ENCODE measurements at regions not wholly inside any gene's neighbourhood (a gene's known extent, or its start where the extent isn't known, plus 50 kb on each side); places are given as distances from the start of the nearest gene placed in this dataset.
A peak's percentile ranks its signal among the peaks of the same experiment; 100 is the strongest.

- DNase-seq (ENCODE audit: low spot score) = no peak
Observed at GRCh38 chr20:24257171-24257570, 212.3 kb upstream of the SYNDIG1 start.

DNA sequence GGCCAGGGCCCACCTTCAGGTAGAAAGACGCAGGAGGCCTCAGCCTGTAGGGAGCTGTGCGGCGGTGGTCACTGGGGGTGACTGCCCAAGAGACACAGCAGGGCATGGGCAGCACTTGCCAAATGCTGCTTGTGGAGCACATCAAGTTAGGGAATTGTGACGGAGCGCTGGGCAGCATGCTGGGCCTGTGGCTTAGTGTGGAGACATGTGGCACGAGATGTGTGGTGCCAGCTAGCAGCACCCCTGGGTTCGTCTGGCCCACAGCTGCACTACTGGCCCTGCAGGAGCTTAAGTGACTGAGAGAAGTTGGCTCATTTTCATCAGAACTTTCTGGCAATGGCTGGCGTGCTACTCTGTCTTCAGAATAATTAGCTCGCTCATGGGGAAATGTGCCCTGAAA is 213.1 kb upstream of the SYNDIG1 start:
- DNase-seq (ENCODE audit: low spot score) = no peak

- DNase-seq (ENCODE audit: low spot score) = no peak
Observed at GRCh38 chr20:24254480-24254879, 214.9 kb upstream of the SYNDIG1 start.

DNA sequence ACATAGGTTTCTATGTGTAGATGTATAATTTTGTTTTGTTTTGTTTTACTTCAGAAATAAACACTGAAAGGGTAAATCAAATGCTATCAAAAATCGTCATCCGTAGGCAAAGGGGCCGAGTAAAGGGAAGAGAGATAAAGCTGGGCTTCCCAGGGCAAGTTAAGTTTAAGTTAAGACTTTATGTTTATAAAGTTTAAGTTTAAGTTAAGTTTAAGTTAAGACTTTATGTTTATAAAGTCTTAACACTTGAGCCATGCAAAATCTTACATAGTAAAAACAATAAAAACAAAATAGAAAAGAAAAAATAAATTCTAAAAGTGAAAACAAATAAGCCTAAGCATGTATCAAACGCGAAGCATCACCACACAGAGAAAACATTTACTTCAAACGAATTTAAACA is 216.1 kb upstream of the SYNDIG1 start:
- no peak for DNase-seq (ENCODE audit: low spot score)

DNA sequence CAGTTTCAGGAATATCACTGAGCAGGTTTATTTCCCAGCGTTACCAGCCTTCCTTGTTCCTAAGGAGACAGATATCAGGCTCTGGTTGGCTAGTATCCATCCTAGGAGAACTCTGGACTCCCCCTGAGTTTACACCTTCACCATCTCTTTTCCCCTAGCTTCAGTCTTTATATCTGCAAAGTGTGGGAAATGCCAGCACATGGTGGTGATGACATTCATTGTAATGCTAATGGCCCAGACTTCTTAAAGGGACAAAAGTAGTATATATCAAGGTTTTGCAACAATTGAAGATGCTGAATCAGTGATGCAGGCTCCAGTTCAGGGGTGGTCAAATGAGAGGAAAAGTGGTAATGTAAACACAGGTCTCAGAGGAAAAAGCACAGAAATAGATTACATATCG is 224.3 kb upstream of the SYNDIG1 start:
- no peak for DNase-seq (ENCODE audit: low spot score)

GRCh38 chr20:24242763-24243162 is 226.7 kb upstream of the SYNDIG1 start:
- DNase-seq (ENCODE audit: low spot score) = no peak

DNA sequence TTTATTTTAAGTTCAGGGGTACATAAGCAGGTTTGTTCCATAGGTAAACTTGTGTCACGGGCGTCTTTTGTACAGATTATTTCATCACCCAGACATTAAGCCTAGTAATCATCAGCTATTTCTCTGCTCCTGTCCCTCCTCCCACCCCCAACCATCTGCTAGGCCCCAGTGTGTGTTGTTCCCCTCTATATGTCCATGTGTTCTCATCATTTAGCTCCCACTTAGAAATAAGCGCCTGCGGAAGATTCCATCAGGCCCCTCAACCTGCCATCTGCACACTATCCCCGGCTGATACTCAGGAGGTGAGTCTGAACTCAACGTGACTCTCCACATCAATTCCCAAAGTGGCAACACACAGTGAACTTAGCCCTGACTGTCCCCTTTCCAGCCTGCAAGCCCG is 228.0 kb upstream of the SYNDIG1 start:
- DNase-seq (ENCODE audit: low spot score) = no peak

GRCh38 chr20:24236963-24237362 is 232.5 kb upstream of the SYNDIG1 start:
- no peak for DNase-seq (ENCODE audit: low spot score)

- no peak for DNase-seq (ENCODE audit: low spot score)
Observed at GRCh38 chr20:24236201-24236600, 233.2 kb upstream of the SYNDIG1 start.

- no peak for DNase-seq (ENCODE audit: low spot score)
Observed at GRCh38 chr20:24235296-24236175, 233.9 kb upstream of the SYNDIG1 start.

DNA sequence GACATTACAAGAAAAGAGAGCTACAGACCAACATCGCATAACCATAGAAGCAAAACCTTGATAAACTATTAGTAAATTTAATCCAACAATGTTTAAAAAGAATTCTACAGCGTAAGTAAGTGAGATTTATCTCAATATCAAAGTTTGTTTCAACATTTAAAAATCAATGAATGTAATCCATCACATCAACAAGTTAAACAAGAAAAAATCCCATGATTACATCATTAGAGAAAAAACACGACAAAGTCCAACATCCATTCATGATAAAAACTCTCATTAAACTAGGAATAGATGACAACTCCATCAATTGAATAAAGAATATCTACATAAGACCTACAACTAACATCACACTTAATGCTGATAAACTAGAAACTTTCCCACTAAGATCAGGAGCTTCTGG is 239.0 kb upstream of the GGTLC1 start:
- DNase-seq (ENCODE audit: low spot score) = no peak

DNA sequence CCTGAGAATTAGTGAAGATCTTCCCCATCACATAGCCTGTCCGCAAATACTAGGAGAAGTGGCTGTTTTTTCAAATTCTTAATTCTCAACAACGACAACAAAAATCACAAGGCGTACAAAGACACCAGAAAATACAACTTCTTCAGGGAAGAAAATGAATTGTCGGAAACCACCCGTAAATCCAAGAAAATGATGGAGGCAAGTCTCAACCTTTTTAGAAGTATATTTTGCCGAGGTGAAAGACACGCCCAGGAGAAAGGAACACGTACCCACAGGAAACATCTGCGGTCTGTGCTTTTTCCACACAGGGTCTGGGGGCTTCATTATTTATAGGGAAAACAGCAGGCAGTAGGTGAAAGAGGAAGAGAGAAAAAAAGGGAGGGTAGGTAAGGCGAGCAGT is 223.9 kb upstream of the GGTLC1 start:
- DNase-seq (ENCODE audit: low spot score) = no peak

- DNase-seq (ENCODE audit: low spot score) = no peak
Observed at GRCh38 chr20:24211972-24212371, 223.4 kb upstream of the GGTLC1 start.

DNA sequence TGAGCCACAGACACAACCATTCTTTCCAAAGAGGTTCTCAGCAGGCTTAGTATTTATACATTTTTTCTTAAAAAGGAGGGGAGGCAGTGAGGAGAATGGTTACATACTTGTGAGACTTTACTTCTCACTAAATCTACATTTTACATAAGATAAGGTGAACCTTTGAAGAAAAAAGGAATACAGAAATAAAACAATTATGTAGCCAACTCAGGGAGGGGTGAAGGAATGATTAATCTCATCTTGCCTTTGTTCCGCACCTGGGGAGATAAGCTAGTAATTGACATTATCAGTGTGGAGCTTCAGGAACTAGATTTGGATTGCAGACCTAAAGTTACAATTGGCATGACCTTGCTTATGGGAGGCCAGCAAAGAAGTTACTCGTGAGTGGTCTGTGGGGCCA is 221.8 kb upstream of the GGTLC1 start:
- DNase-seq (ENCODE audit: low spot score) = no peak

DNA sequence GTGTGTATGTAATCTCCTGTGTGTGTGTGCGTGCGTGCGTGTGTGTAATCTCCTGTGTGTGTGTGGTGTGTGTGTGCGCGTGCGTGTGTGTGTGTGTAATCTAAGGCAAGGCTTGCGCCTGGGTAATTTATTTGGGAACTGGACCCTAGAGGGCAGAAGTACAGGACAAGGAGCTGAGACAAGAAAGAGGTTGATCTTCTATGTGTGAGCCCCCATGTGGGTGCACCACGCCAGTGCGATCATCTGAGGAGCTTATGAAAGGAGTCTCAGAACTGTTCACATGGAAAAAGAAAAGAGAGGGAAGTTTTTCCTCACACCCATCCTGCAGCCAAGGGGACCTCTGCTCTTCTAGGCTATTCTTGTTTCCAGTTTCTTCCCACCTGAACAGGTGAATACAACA is 220.1 kb upstream of the GGTLC1 start:
- DNase-seq (ENCODE audit: low spot score) = peak; percentile 5

GRCh38 chr20:24207803-24208300 is 219.3 kb upstream of the GGTLC1 start:
- DNase-seq (ENCODE audit: low spot score) = no peak

DNA sequence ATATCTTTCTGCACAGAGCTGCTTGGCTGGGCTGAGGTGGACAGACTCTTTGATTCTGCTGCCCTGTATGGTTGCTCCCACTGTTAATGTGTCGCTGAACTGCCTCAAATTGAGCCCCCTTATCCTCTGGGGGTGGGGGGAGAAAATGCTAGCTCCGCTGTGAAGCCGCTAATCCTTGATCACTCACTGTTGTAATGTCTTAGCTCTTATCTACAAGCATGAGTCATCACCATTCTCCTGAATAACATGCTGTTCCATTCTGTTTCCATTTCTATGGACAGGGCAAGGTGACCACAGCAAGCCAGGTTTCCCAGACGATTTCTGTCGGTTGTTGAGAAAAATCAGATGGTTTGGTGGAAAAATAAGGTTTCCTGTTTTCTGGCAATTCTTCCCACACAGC is 218.4 kb upstream of the GGTLC1 start:
- no peak for DNase-seq (ENCODE audit: low spot score)

- DNase-seq (ENCODE audit: low spot score) = no peak
Observed at GRCh38 chr20:24203526-24204183, 215.1 kb upstream of the GGTLC1 start.

DNA sequence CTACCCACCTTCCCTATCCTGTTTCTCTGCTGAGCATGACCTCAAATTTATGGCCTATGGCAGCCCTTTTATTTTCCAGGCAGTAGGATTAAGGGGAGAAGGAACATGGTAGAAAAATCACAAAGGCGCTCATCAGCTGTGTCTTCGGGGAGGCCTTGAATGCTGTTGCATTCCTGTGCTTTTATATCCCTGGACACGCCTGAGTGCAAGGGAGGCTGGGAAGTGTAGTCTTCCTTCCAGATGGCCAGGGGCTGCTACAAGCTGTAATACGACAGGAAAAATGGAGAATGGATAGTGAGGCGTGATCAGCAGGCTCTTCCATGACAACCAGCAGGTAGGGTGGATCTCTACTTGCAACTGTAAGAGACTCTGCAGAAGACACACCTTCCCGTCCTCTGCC is 210.9 kb upstream of the GGTLC1 start:
- DNase-seq (ENCODE audit: low spot score) = no peak

DNA sequence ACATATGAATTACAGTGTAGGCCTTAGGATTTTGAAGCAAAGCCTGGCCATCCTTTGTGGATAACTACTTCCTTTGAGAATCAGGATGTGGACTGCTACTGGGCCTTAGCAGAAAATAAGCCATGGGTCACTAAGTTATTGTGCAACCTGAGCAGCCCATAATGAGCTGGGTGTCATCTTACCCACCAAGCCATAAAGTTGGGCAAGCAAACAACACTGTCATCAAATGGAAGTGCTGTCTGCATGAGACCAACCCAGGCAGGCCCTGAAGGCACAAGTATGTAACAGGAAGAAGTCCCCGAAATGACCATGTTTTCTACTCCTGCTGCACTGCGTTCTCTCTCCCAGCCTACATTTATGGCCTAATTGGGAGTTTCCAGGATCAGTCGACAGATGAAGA is 205.6 kb upstream of the GGTLC1 start:
- DNase-seq (ENCODE audit: low spot score) = no peak

GRCh38 chr20:24190905-24191304 is 202.3 kb upstream of the GGTLC1 start:
- DNase-seq (ENCODE audit: low spot score) = no peak

DNA sequence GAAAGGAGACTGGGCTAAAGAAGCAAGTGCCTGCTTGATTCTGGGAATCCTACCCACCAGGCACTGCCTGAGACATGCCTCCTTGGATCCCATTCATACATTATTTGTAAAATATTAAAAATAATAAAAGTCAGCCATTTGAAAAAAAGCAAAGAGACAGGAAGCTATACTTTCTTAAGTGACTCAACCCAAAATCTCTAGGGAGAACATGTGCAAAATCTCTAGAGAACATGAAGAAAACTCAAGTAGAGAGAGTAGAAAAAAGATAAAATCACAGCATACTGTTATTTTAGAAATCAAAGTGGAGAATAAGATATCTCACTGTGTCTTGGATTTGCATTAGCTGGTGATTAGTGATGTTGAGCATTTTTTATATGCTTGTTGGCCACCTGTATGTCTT is 197.2 kb upstream of the GGTLC1 start:
- DNase-seq (ENCODE audit: low spot score) = no peak

DNA sequence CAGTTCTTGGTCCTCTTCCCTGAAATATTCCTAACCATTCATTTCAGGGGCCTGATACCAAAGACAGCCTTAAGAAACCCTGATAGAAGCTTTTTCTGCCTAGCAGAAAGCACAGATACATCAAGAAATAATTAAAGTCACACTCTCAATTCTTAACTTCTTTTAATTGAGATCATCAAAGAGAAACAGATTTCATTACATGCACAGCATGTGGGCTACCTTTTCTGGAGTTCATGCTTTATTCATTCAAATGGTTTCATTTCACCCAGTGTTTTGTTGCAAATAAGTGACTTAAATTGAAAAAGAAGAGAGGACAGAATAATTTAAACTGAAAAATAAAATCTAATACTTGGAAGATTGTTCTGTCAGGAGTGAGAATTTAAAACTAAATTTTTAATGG is 192.6 kb upstream of the GGTLC1 start:
- DNase-seq (ENCODE audit: low spot score) = no peak

DNA sequence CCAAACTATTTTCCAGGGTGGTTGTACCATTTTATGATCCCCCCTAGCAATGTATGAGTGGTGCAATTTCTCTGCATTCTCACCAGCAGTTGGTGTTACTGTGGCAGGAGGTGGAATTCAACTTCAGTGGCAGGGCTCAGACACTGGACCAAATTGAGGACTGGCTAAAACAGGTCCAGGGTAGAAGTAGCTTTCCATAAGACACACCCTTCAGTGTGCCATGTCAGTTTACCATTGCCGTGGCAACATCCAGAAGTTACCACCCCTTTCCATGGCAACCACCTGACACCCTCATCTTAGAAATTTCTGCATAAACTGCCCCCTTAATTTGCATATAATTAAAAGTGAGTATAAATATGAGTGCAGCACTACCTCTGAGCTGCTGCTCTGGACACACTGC is 180.7 kb upstream of the GGTLC1 start:
- DNase-seq (ENCODE audit: low spot score) = no peak

Data from hepatic stellate cell (primary cell).